HL-60 (cell line): ENCODE measurements at regions not wholly inside any gene's neighbourhood (a gene's known extent, or its start where the extent isn't known, plus 50 kb on each side); places are given as distances from the start of the nearest gene placed in this dataset.

Experiments
- CTCF ChIP-seq: IDR thresholded peaks from one replicate; pipeline ENCODE4 v1.5.1; 2011; ENCODE audit warnings: low read length, control low read depth, inconsistent platforms; ENCODE audit not compliant: insufficient read depth
- GABPA ChIP-seq: IDR thresholded peaks from 2 replicates; pipeline ENCODE4 v1.6.1; 2012; ENCODE audit warnings: low read depth
- POLR2AphosphoS5 ChIP-seq: IDR thresholded peaks from 2 replicates; pipeline ENCODE4 v1.6.1; 2012; ENCODE audit warnings: low read depth
- REST ChIP-seq: IDR thresholded peaks from 2 replicates; pipeline ENCODE4 v1.6.1; 2012; ENCODE audit warnings: low read depth; ENCODE audit not compliant: insufficient replicate concordance
- SPI1 ChIP-seq: IDR thresholded peaks from 2 replicates; pipeline ENCODE4 v1.6.1; 2012; ENCODE audit warnings: low read depth, mild to moderate bottlenecking, borderline replicate concordance

- TF ChIP-seq CTCF (no peak), GABPA (no peak), REST (no peak), POLR2AphosphoS5 (no peak), SPI1 (no peak)
Observed at GRCh38 chr11:134503596-134503995, 91.6 kb upstream of the B3GAT1 start.
